HEK293 (cell line): ENCODE measurements at regions not wholly inside any gene's neighbourhood (a gene's known extent, or its start where the extent isn't known, plus 50 kb on each side); places are given as distances from the start of the nearest gene placed in this dataset.

Experiments
- ZBTB11 ChIP-seq: fragments of 450-650 bp; formaldehyde crosslinking; conservative IDR thresholded peaks from 2 replicates; pipeline ENCODE4 v1.5.1; 2016; ENCODE audit warnings: low read depth, missing biosample characterization, missing genetic modification characterization
- ZSCAN18 ChIP-seq: fragments of 450-650 bp; formaldehyde crosslinking; IDR thresholded peaks from 2 replicates; pipeline ENCODE4 v1.5.1; 2016; ENCODE audit warnings: missing biosample characterization, missing genetic modification characterization

DNA sequence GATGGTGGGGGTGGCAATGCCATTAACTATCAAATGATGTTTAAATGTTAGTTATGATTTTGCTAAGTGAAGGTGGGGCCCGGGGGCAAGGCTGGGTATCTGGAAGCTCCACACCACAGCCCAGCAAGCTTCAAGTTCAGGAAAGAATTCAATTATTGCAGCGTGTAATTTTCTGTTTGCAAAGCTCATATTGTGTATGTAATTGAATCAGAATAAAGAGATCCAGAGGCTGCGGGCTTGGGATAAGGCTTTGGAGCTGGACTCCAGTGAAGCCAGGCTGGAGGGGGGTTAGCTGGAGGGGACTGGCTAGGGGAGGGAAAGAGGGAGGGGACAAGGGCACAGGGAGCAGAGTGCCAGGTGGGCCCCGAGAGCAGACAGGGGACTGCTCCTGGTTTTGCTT lies 557.1 kb upstream of the CADM1 start:
- TF ChIP-seq ZSCAN18 (tag by site-specific recombination) = no peak
- TF ChIP-seq ZBTB11 (tag by site-specific recombination) = no peak
